WTC11 (cell line): ENCODE measurements at regions not wholly inside any gene's neighbourhood (a gene's known extent, or its start where the extent isn't known, plus 50 kb on each side); places are given as distances from the start of the nearest gene placed in this dataset.

ENCODE experiments used
- CBFB ChIP-seq: sonication (generic); formaldehyde crosslinking; IDR thresholded peaks from 2 replicates; pipeline ENCODE4 v1.8.1; 2022; ENCODE audit warnings: mild to moderate bottlenecking, low read depth, missing genetic modification reagents
- CREB1 ChIP-seq: sonication (generic); formaldehyde crosslinking; IDR thresholded peaks from 2 replicates; pipeline ENCODE4 v1.8.0; 2023; ENCODE audit warnings: mild to moderate bottlenecking, missing genetic modification reagents
- E2F1 ChIP-seq: sonication (generic); formaldehyde crosslinking; IDR thresholded peaks from 2 replicates; pipeline ENCODE4 v1.8.0; 2022; ENCODE audit warnings: mild to moderate bottlenecking, missing genetic modification reagents
- FOXK1 ChIP-seq: sonication (generic); formaldehyde crosslinking; IDR thresholded peaks from 2 replicates; pipeline ENCODE4 v1.8.0; 2022; ENCODE audit warnings: mild to moderate bottlenecking, moderate library complexity, missing genetic modification reagents
- FOXP4 ChIP-seq: sonication (generic); formaldehyde crosslinking; IDR thresholded peaks from 2 replicates; pipeline ENCODE4 v1.8.0; 2022; ENCODE audit warnings: mild to moderate bottlenecking, missing genetic modification reagents
- IRF1 ChIP-seq: sonication (generic); formaldehyde crosslinking; IDR thresholded peaks from 2 replicates; pipeline ENCODE4 v1.8.0; 2023; ENCODE audit warnings: missing genetic modification reagents
- JUN ChIP-seq: sonication (generic); formaldehyde crosslinking; IDR thresholded peaks from 2 replicates; pipeline ENCODE4 v1.8.0; 2023; ENCODE audit warnings: mild to moderate bottlenecking, missing genetic modification reagents
- KAT7 ChIP-seq: sonication (generic); formaldehyde crosslinking; IDR thresholded peaks from 2 replicates; pipeline ENCODE4 v1.8.1; 2023; ENCODE audit warnings: missing genetic modification reagents, mild to moderate bottlenecking, borderline replicate concordance
- MYBL2 ChIP-seq: sonication (generic); formaldehyde crosslinking; IDR thresholded peaks from 2 replicates; pipeline ENCODE4 v1.8.1; 2023; ENCODE audit warnings: mild to moderate bottlenecking, moderate library complexity, missing genetic modification reagents
- ZNF121 ChIP-seq: sonication (generic); formaldehyde crosslinking; IDR thresholded peaks from 2 replicates; pipeline ENCODE4 v1.8.0; 2023; ENCODE audit warnings: missing genetic modification reagents
- ZNF532 ChIP-seq: fragments of 250-450 bp; sonication (Bioruptor Pico); IDR thresholded peaks from 2 replicates; pipeline ENCODE4 v1.9.0; 2021; ENCODE audit warnings: mild to moderate bottlenecking, borderline replicate concordance
- TF ChIP-seq, protein P1 (sequence below): fragments of 200-600 bp; IDR thresholded peaks from 2 replicates; pipeline ENCODE4 v1.8.0; 2022; ENCODE audit warnings: antibody characterized with exemption
- TF ChIP-seq, protein P2 (sequence below): sonication (generic); formaldehyde crosslinking; IDR thresholded peaks from 2 replicates; pipeline ENCODE4 v1.8.0; 2022; ENCODE audit warnings: mild to moderate bottlenecking, missing genetic modification reagents
- TF ChIP-seq, protein P3 (sequence below): sonication (generic); formaldehyde crosslinking; conservative IDR thresholded peaks from 2 replicates; pipeline ENCODE4 v1.8.1; 2022; ENCODE audit warnings: mild to moderate bottlenecking, missing genetic modification reagents

DNA sequence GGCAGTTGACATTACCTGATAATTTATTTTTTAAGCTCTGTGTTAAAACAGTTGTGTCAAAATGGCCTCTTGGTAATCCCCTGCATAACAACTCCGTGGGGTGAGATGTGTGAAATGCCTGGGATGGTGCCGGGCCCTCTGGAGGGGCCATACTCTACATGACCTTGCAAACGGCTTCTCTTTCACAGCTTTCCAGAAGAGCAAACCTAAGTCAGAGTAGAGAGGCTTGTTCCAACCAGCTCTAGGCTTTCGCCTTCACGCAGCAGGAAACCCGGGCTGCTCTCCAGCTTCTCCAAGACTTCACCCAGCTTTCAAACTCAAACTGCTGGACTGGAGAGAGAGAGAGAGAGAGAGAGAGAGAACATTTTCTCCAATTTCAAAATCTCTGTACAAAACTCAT is 120.1 kb downstream of the SNX18 start:
- TF ChIP-seq ZNF121 (no peak), CREB1 (no peak), IRF1 (CRISPR knock-in tag) (no peak), JUN (CRISPR knock-in tag) (no peak), CBFB (CRISPR knock-in tag) (no peak), KAT7 (CRISPR knock-in tag) (no peak), E2F1 (CRISPR knock-in tag) (no peak), FOXP4 (CRISPR knock-in tag) (no peak), MYBL2 (no peak), ZNF532 (CRISPR knock-in tag) (no peak), FOXK1 (CRISPR knock-in tag) (no peak)
- TF ChIP-seq, protein P1, sequence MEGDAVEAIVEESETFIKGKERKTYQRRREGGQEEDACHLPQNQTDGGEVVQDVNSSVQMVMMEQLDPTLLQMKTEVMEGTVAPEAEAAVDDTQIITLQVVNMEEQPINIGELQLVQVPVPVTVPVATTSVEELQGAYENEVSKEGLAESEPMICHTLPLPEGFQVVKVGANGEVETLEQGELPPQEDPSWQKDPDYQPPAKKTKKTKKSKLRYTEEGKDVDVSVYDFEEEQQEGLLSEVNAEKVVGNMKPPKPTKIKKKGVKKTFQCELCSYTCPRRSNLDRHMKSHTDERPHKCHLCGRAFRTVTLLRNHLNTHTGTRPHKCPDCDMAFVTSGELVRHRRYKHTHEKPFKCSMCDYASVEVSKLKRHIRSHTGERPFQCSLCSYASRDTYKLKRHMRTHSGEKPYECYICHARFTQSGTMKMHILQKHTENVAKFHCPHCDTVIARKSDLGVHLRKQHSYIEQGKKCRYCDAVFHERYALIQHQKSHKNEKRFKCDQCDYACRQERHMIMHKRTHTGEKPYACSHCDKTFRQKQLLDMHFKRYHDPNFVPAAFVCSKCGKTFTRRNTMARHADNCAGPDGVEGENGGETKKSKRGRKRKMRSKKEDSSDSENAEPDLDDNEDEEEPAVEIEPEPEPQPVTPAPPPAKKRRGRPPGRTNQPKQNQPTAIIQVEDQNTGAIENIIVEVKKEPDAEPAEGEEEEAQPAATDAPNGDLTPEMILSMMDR = no peak
- TF ChIP-seq, protein P2, sequence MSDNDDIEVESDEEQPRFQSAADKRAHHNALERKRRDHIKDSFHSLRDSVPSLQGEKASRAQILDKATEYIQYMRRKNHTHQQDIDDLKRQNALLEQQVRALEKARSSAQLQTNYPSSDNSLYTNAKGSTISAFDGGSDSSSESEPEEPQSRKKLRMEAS = no peak
- TF ChIP-seq, protein P3, sequence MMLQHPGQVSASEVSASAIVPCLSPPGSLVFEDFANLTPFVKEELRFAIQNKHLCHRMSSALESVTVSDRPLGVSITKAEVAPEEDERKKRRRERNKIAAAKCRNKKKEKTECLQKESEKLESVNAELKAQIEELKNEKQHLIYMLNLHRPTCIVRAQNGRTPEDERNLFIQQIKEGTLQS (CRISPR knock-in tag) = no peak
